Panc1 (cell line): ENCODE measurements at regions not wholly inside any gene's neighbourhood (a gene's known extent, or its start where the extent isn't known, plus 50 kb on each side); places are given as distances from the start of the nearest gene placed in this dataset.
A peak's percentile ranks its signal among the peaks of the same experiment; 100 is the strongest.

ENCODE experiments used
- POLR2AphosphoS5 ChIP-seq: IDR thresholded peaks from 2 replicates; pipeline ENCODE4 v1.6.1; 2012; ENCODE audit warnings: mild to moderate bottlenecking, low read depth, low read length, moderate library complexity
- REST ChIP-seq, 2 experiments: IDR thresholded peaks; 2 replicates each; pipeline ENCODE4 v1.6.1; 2011 to 2012; ENCODE audit warnings: low read depth in 2 of 2, control low read depth in 1 of 2, low read length in 1 of 2, mild to moderate bottlenecking in 1 of 2, moderate library complexity in 1 of 2; ENCODE audit not compliant: insufficient read depth in 1 of 2
- TF ChIP-seq, protein P1 (sequence below): fragments of 450-650 bp; IDR thresholded peaks from 2 replicates; pipeline ENCODE4 v1.5.1; 2017; ENCODE audit warnings: mild to moderate bottlenecking

- TF ChIP-seq, protein P1, sequence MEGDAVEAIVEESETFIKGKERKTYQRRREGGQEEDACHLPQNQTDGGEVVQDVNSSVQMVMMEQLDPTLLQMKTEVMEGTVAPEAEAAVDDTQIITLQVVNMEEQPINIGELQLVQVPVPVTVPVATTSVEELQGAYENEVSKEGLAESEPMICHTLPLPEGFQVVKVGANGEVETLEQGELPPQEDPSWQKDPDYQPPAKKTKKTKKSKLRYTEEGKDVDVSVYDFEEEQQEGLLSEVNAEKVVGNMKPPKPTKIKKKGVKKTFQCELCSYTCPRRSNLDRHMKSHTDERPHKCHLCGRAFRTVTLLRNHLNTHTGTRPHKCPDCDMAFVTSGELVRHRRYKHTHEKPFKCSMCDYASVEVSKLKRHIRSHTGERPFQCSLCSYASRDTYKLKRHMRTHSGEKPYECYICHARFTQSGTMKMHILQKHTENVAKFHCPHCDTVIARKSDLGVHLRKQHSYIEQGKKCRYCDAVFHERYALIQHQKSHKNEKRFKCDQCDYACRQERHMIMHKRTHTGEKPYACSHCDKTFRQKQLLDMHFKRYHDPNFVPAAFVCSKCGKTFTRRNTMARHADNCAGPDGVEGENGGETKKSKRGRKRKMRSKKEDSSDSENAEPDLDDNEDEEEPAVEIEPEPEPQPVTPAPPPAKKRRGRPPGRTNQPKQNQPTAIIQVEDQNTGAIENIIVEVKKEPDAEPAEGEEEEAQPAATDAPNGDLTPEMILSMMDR: peak; percentile 9; the same call in 1 of the 2 replicates
- no peak for TF ChIP-seq POLR2AphosphoS5
- no peak for TF ChIP-seq REST (IDR thresholded peaks at IDR 0.05; ENCODE audit: insufficient read depth in 1 of 2, low read depth in 2 of 2, low read length in 1 of 2)
Measured at GRCh38 chr10:60439641-60440040, 50.0 kb upstream of the ANK3 start.
